ENCODE measurements at regions not wholly inside any gene's neighbourhood (a gene's known extent, or its start where the extent isn't known, plus 50 kb on each side); places are given as distances from the start of the nearest gene placed in this dataset.

- TF ChIP-seq CTCF (conservative IDR thresholded peaks at IDR 0.05) (no peak), ZFX (IDR thresholded peaks at IDR 0.05) (no peak)
Observed at GRCh38 chr3:6416049-6416661, 444.8 kb upstream of the GRM7 start.
